T-helper 17 cell (primary cell): ENCODE measurements at regions not wholly inside any gene's neighbourhood (a gene's known extent, or its start where the extent isn't known, plus 50 kb on each side); places are given as distances from the start of the nearest gene placed in this dataset.

Source experiments
- ATAC-seq: fragments of 150-1000 bp; cut with Tn5 transposase; 2 replicates; pipeline ENCODE4 v1.10.0; 2021; ENCODE audit warnings: mild to moderate bottlenecking, moderate library complexity
- DNase-seq, 3 donors: peaks; one replicate each; pipeline versions ENCODE4 v3.0.0 to v3.0.0-alpha.2; 2020 to 2021
- H3K9me3 ChIP-seq: one replicate; pipeline ENCODE4 v1.7.0; 2013; ENCODE audit warnings: low read length, mild to moderate bottlenecking; ENCODE audit not compliant: control insufficient read depth, poor library complexity, severe bottlenecking
- H3K27ac Mint-ChIP-seq: one replicate; pipeline ENCODE4 v1.8.0; 2022; ENCODE audit warnings: mild to moderate bottlenecking, moderate library complexity, mixed read lengths
- H3K27me3 Mint-ChIP-seq: one replicate; pipeline ENCODE4 v1.8.0; 2022; ENCODE audit warnings: mixed read lengths
- H3K36me3 Mint-ChIP-seq: one replicate; pipeline ENCODE4 v1.8.0; 2022; ENCODE audit warnings: low read depth, mixed read lengths
- H3K4me1 Mint-ChIP-seq: one replicate; pipeline ENCODE4 v1.8.0; 2022; ENCODE audit warnings: mild to moderate bottlenecking, mixed read lengths
- H3K4me3 Mint-ChIP-seq: one replicate; pipeline ENCODE4 v1.8.0; 2022; ENCODE audit warnings: mild to moderate bottlenecking, moderate library complexity, mixed read lengths

DNA sequence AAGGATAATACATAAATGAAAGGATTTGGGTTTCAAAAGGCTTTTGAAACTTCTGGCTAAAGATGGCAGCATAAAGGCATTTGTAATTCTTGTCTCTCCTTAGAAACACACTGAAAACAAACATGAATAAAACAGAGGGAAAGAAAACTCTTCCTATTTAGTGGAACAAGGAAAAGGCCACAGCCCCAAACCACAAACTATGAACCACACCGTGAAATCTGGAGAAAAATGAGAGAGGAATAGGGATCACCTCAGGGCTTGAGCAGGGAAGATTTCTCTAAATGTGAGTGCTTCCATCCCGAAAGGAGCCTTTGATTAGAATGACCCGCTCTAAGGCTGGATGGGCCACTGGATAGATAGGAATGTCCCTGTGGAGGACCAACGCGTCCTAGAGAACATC lies 119.6 kb downstream of the SEC61B start:
- no peaks in the 10 kb centered on the region for H3K4me1 Mint-ChIP-seq
- H3K4me3 Mint-ChIP-seq: no peak overlapping the region
- no peaks in the 10 kb centered on the region for H3K36me3 Mint-ChIP-seq
- no peak overlapping the region for H3K27ac Mint-ChIP-seq
- ATAC-seq (no peak), DNase-seq (no peak)
- H3K9me3 ChIP-seq: no peaks in the 10 kb centered on the region
- peaks cover 46% of the 10 kb centered on the region for H3K27me3 Mint-ChIP-seq

DNA sequence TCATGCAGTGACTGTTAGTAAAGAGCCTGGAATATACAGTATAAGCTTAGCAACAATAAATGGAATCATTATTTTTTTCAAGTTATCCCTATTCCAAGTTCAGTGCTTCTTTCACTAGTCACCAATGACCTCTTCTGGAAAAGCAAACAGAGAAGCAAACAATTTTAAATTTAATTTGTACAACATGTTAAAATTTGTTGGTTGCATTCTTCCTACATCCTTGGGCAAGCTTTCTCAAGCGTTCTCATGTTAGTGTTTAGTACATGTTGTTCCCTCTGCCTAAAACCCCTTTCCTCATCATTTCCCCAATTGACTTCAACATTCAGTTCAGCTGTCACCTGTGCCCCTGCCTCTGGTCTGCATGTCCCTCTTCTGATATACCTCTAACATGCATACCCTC lies 123.4 kb downstream of the SEC61B start:
- ATAC-seq (no peak), DNase-seq (no peak)
- no peak overlapping the region for H3K27ac Mint-ChIP-seq
- no peaks in the 10 kb centered on the region for H3K36me3 Mint-ChIP-seq
- H3K27me3 Mint-ChIP-seq: peaks cover 62% of the 10 kb centered on the region
- H3K4me3 Mint-ChIP-seq: no peak overlapping the region
- no peaks in the 10 kb centered on the region for H3K4me1 Mint-ChIP-seq
- H3K9me3 ChIP-seq: no peaks in the 10 kb centered on the region

DNA sequence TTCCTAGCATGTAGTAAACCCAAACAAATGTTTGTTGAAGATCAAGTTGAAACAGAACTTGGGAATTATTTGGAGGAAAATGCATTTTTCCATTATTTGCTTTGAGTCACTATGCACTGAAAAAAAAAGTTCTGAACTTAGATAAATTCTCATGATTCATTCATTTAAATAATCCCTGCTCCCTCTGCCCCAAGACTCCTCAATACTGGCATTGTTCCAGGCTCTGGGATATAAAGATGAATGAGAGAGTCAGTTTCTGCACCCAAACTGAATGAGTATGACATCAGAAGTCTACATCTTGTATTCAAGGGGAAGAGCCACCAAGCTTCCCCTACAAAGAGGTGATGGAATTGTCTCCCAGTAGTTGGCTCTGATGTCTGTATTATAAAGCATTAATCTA lies 123.9 kb downstream of the SEC61B start:
- Mint-ChIP-seq H3K27me3 (peaks cover 63% of the 10 kb centered on the region), H3K4me3 (no peak overlapping the region), H3K36me3 (no peaks in the 10 kb centered on the region), H3K27ac (no peak overlapping the region), H3K4me1 (no peaks in the 10 kb centered on the region)
- no peaks in the 10 kb centered on the region for H3K9me3 ChIP-seq
- DNase-seq: no peak
- ATAC-seq: no peak

DNA sequence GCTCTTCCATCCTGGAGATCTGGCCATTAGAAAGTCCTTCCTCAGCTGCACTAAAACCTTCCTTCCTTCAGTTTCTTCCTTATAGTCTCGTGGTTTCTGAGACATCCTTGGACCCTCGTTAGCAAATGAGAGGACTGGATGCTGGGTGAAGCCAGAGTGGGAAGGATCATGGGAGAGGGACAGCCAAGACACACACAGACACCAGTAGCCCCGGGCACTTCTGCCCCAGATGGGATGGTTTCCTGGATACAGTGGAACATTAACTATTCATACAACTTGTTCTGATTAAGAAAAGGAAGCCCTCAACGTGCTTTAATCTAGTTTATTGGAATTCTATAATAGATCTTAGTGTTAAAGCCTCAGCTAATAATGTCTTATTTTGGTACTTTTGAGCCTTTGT lies 125.5 kb downstream of the SEC61B start:
- H3K9me3 ChIP-seq: no peaks in the 10 kb centered on the region
- Mint-ChIP-seq H3K36me3 (no peaks in the 10 kb centered on the region), H3K4me3 (no peak overlapping the region), H3K27me3 (peaks cover 56% of the 10 kb centered on the region), H3K27ac (no peak overlapping the region), H3K4me1 (no peaks in the 10 kb centered on the region)
- ATAC-seq (no peak), DNase-seq (no peak)

DNA sequence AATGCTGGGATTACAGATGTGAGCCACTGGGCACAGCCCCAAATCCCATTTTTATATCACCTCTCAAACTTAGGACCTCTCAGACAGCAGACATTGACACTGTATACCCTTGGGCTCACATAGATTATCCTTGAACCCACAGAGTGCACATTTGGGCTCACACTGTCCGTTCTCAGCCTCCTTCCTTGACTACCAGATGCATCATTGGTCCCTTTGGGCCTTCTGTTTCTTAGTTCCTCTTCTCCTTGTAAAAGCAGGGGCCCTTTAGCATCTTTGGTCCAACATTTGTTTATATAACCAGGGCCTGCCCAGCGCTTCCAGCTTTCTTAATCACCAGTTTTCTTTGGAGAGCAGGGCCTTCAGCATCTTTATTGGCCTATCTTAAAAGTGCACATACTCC lies 126.2 kb downstream of the SEC61B start:
- no peak overlapping the region for H3K27ac Mint-ChIP-seq
- no peaks in the 10 kb centered on the region for H3K36me3 Mint-ChIP-seq
- H3K4me1 Mint-ChIP-seq: no peaks in the 10 kb centered on the region
- ATAC-seq: no peak
- DNase-seq: no peak
- peaks cover 57% of the 10 kb centered on the region for H3K27me3 Mint-ChIP-seq
- no peaks in the 10 kb centered on the region for H3K9me3 ChIP-seq
- no peak overlapping the region for H3K4me3 Mint-ChIP-seq

DNA sequence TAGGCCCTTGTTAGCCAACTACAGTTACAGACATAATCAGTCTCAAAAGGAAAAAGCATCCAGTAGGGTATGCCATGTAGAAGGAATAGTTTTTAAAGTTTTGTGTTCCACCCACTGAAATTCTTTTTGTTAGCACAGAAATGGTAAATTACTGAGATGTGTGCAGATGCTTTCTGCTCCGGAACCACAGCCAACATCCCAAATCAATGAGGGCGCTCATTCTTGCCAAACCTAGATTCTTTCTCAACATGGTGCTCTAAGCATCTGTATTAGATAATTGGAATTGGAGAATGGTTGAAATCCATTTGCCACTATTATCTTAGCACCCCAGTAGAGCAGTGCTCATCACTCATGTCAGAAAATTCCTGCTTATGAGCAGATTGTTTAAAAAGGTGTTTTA lies 127.8 kb downstream of the SEC61B start:
- H3K4me1 Mint-ChIP-seq: no peaks in the 10 kb centered on the region
- ATAC-seq (no peak), DNase-seq (no peak)
- no peak overlapping the region for H3K4me3 Mint-ChIP-seq
- H3K27ac Mint-ChIP-seq: no peak overlapping the region
- H3K36me3 Mint-ChIP-seq: no peaks in the 10 kb centered on the region
- peaks cover 56% of the 10 kb centered on the region for H3K27me3 Mint-ChIP-seq
- H3K9me3 ChIP-seq: no peaks in the 10 kb centered on the region

DNA sequence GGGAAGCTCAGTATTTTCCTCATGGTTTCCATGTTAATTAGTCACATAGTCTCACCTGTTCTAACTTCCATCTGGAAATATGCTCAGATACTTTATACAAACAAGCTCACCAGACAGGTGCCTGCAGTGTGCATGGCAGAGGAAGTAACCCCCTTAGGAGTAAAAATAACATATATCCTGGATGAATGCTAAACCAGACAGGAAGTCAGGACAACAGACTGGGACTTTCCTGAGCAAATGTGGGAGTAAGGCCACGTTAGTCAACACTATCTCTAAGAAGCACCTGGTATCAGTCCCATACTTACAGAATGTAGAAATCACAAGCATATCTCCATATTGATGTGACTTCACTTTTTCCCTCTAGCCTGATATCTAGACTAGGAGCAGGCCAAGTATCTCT lies 128.4 kb downstream of the SEC61B start:
- peaks cover 51% of the 10 kb centered on the region for H3K27me3 Mint-ChIP-seq
- no peaks in the 10 kb centered on the region for H3K9me3 ChIP-seq
- H3K4me1 Mint-ChIP-seq: no peaks in the 10 kb centered on the region
- ATAC-seq: no peak
- no peak for DNase-seq
- H3K4me3 Mint-ChIP-seq: no peak overlapping the region
- H3K27ac Mint-ChIP-seq: no peak overlapping the region
- H3K36me3 Mint-ChIP-seq: no peaks in the 10 kb centered on the region

DNA sequence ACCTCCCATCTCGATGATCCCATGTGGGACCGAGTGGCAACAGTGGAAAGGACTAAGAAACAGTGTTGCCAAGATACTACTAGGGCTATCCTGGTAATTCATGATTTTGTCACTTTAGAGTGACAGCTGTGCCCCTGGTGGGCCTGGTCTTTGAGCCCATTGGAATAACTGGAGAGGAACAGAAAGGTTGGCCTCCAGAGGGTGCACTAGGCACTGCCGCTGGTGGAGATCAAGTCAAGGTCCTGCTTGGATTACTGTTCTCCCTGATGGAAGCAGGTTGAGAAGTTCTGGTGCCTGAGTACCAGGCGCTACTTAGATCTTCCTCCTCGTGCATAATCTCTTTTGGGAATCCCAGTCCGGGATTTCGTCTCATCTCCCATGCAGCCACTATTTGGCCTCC lies 129.6 kb downstream of the SEC61B start:
- ATAC-seq (no peak), DNase-seq (no peak)
- H3K4me3 Mint-ChIP-seq: no peak overlapping the region

DNA sequence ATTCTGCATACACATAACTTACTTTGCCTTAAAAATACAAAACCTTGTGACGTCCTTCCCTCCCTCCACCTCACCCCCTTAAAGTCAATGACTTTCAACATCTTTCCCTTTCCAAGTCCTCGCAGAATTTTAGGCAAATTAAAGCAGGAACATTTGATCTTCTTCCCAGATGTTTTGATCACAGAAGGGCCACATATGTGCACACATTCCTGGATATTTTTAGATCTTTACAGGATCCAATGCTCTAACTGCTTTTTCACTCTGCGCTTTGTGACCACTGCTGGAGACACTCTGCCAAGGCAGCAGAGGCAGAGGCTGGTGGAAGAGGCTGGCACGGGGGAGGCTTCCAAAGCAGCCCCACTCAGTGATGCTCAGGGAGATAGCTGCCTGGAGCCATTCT lies 130.7 kb downstream of the SEC61B start:
- Mint-ChIP-seq H3K4me1 (no peaks in the 10 kb centered on the region), H3K36me3 (no peaks in the 10 kb centered on the region), H3K27me3 (peaks cover 36% of the 10 kb centered on the region), H3K4me3 (no peak overlapping the region), H3K27ac (no peak overlapping the region)
- DNase-seq (no peak), ATAC-seq (no peak)
- H3K9me3 ChIP-seq: no peaks in the 10 kb centered on the region

More for the DNA sequence above, 129.6 kb downstream of the SEC61B start:
- Mint-ChIP-seq H3K36me3 (no peaks in the 10 kb centered on the region), H3K27ac (no peak overlapping the region), H3K4me1 (no peaks in the 10 kb centered on the region), H3K27me3 (peaks cover 44% of the 10 kb centered on the region)
- H3K9me3 ChIP-seq: no peaks in the 10 kb centered on the region

DNA sequence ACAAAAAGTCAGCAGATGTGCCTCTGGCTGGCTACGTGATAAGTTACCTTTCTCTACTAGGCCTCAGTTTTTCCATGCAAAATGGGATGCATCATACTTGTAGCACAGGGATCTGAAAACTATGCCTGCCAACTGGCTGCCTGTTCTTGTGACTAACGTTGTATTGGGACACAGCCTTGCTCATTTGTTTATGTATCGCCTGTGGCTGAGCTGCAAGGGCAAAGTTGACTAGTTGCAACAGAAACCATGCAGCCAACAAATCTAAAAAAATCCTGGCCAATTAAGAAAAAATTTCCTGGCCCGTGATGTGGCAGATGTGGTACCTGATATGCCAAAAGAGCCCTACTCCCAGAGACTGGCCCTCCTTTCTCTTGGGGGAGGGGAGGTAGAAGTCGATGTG lies 131.3 kb downstream of the SEC61B start:
- H3K36me3 Mint-ChIP-seq: no peaks in the 10 kb centered on the region
- H3K4me1 Mint-ChIP-seq: no peaks in the 10 kb centered on the region
- ATAC-seq (no peak), DNase-seq (no peak)
- H3K27ac Mint-ChIP-seq: no peak overlapping the region
- peaks cover 35% of the 10 kb centered on the region for H3K27me3 Mint-ChIP-seq
- no peak overlapping the region for H3K4me3 Mint-ChIP-seq
- H3K9me3 ChIP-seq: no peaks in the 10 kb centered on the region

DNA sequence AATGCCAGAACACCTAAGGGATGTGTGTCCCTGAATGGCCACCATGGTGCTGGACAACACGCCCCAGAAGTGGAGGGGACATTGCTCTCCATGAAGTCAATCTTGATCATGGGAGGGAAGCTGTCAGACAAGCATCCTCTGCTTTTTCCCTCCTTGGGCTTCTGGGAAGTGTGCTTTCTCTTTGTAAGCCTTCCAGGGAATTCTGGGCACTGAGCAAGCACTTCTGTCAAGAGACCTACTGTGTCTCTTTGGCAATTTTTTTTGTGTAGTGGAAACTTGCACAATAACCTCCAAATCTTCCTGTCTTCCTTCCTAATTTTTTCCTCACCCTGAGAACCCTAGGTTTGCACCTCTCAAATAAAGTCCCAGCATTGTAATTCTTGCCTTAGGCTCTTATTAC lies 132.0 kb downstream of the SEC61B start:
- Mint-ChIP-seq H3K27ac (no peak overlapping the region), H3K4me3 (no peak overlapping the region), H3K27me3 (peaks cover 42% of the 10 kb centered on the region), H3K36me3 (no peaks in the 10 kb centered on the region), H3K4me1 (no peaks in the 10 kb centered on the region)
- ATAC-seq (no peak), DNase-seq (no peak)
- no peaks in the 10 kb centered on the region for H3K9me3 ChIP-seq

DNA sequence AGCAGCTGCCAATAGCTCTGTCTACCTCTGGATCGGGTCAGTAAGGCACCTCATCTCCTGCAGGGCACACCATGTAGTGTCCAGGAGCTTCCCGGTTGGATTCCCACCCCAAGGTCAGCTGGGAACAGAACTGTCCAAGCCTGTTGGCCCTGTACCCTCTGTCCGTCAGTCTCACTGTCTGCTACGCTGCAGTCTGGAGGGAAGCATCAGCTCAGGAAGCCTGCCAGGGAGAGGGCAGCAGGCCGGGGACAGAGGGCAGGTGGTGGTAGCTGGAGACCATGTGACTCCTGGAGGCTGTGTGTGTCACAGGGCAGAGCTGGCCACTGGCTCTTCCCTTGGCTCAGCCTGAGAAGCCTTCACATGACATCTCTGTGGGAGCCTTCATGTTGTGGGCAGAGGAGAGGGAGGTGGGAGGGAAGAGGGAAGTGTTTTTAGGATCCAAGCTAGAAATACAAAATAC lies 134.5 kb downstream of the SEC61B start:
- H3K27me3 Mint-ChIP-seq: peaks cover 57% of the 10 kb centered on the region
- H3K36me3 Mint-ChIP-seq: no peaks in the 10 kb centered on the region
- H3K4me1 Mint-ChIP-seq: peaks cover 6% of the 10 kb centered on the region
- ATAC-seq (no peak), DNase-seq (no peak)
- H3K27ac Mint-ChIP-seq: no peak overlapping the region
- H3K9me3 ChIP-seq: no peaks in the 10 kb centered on the region
- no peak overlapping the region for H3K4me3 Mint-ChIP-seq

DNA sequence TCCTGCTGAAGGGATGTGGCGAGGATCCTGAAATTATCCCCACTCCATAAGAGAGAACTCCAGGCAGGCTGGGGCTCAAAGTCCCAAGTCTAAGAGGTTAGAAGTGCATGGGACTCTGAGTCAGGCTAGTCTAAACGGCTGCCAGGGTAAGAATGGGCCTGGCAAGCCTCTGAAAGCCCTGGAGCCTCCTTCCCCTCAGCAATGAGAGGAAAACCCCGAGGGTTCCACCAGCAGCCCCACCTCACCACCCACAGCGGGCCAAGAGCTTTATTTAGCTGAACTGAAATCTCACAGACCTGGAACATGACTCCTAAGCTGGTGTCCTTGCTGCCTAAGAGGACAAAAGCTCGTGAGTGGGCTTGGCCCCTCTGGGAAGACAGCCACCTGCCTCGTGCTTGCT lies 135.5 kb downstream of the SEC61B start:
- Mint-ChIP-seq H3K4me3 (no peak overlapping the region), H3K27me3 (peaks cover 58% of the 10 kb centered on the region), H3K4me1 (peaks cover 6% of the 10 kb centered on the region), H3K36me3 (no peaks in the 10 kb centered on the region), H3K27ac (no peak overlapping the region)
- DNase-seq: no peak
- no peak for ATAC-seq
- no peaks in the 10 kb centered on the region for H3K9me3 ChIP-seq

DNA sequence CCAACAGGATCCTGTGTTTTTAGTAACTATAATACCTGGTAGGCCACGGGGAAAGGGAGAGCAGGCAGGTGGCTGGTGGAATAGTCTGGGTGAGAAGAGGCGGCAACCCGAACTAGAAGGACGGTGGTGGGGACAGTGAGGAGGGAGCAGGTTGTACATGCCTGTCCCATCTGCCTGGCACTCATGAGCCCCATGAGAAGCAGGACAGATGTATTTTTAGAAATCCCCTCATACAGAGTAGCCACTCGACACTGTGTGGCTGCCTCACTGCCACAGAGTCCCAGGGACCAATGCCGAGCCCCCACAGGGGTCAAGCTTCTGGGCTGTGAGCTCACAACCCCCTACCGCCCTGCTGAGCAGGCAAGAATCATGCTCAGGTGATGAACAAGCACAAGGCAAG lies 136.6 kb downstream of the SEC61B start:
- no peaks in the 10 kb centered on the region for H3K36me3 Mint-ChIP-seq
- H3K4me3 Mint-ChIP-seq: no peak overlapping the region
- DNase-seq (no peak), ATAC-seq (no peak)
- peaks cover 9% of the 10 kb centered on the region for H3K4me1 Mint-ChIP-seq
- no peak overlapping the region for H3K27ac Mint-ChIP-seq
- H3K9me3 ChIP-seq: no peaks in the 10 kb centered on the region
- peaks cover 60% of the 10 kb centered on the region for H3K27me3 Mint-ChIP-seq

DNA sequence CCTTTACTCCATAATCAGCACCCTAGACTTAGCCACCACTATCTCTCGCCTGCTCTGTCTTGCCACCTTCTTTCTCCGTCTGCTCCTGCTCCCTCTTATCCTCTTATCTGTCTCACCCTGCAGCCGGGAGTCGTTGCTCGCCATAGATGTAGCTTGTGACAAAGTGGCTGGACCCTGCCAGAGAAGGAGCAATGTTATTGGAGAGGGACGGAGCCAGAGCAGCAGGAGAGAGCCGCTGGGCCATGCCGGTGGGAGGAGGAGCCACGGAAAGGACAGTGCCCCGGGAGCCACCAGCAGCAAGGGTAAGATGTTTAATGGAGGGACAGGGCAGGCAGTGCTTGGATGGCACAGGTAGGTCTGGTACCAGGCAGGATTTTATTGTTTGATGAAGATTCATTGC lies 137.3 kb downstream of the SEC61B start:
- DNase-seq (no peak), ATAC-seq (no peak)
- no peaks in the 10 kb centered on the region for H3K36me3 Mint-ChIP-seq
- no peak overlapping the region for H3K27ac Mint-ChIP-seq
- H3K4me3 Mint-ChIP-seq: no peak overlapping the region
- no peaks in the 10 kb centered on the region for H3K9me3 ChIP-seq
- H3K27me3 Mint-ChIP-seq: peaks cover 56% of the 10 kb centered on the region
- H3K4me1 Mint-ChIP-seq: peaks cover 9% of the 10 kb centered on the region
